UCSD-AML1 (cell line): ENCODE measurements at regions not wholly inside any gene's neighbourhood (a gene's known extent, or its start where the extent isn't known, plus 50 kb on each side); places are given as distances from the start of the nearest gene placed in this dataset.
"Not testable (repeated sequence)": the region's sequence is repeated elsewhere in the genome, so short reads cannot be mapped to it uniquely, and the experiment has no call there.

Experiments used
- DNase-seq: peaks from one replicate; lab custom pipeline; 2025; ENCODE audit not compliant: unreplicated experiment; lab: John Stamatoyannopoulos, UW

DNA sequence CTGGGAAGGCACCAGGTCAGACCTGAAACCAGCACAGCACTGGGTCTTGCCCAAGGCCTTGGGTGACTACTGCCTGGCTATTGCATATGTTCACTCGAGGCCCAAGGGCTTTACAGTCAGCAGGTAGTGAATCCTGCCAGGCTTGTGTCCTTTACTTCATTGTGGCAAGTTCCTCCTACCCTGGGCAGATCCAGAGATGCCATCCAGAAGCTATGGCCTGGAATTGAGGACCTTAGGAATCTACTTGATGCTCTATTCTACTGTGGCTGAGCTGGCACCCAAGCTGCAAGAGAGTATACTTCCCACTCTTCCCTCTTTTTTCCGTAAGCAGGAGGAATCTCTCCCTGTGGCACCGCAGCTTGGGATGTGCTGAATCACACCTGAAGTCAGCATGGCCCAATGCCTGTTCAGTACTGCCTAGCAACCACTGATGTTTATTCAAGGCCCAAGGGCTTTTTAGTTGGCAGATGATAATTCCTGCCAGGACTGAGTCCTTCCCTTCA is 246.7 kb upstream of the CTBP2 start:
- no peak for DNase-seq

DNA sequence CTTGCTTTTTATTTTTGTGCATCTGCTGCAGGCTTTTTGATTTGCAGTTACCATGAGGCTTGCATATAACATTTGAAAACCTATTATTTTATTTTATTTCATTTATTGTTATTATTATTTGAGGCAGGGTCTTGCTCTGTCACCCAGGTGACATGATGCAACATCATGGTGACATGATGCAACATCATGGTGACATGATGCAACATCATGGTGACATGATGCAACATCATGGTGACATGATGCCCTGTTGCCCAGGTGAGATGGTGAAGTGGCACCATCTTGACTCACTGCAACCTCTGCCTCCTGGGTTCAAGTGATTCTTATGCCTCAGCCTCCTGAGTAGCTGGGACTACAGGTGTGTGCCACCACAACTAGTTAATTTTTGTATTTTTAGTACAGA is 244.5 kb upstream of the CTBP2 start:
- not testable (repeated sequence) for DNase-seq

DNA sequence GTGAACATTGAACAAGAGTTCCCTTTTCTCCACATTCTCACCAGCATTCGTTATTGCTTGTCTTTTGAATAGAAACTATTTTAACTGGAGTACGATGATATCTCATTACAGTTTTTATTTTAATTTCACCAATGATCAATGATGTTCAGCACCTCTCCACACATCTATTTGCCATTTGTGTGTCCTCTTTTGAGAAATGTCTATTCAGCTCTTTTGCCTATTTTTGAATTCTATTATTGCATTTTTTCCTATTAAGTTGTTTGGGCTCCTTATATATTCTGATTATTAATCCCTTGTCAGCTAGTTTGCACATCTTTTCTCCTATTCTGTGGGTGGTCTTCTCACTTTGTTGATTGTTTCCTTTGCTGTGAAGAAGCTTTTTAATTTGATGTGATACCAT is 241.1 kb upstream of the CTBP2 start:
- no peak for DNase-seq

DNA sequence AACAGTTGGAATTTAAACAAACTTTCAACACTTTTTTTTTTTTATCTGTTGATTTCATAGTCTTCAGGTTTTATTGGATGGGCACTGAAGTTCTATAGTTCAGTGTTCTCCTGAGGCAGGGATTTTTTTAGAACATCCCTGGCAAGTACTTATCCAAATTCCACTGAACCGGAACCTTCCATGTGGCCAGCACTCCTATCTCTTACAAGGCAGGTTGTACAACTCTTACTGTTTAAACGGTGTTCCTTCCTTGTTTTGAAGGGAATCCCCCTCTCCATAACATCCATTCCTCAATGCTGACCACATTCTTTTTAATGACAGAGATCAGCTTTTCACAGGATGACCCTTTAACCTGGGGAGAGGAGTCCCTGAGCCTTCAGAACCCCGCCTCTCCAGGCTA is 238.9 kb upstream of the CTBP2 start:
- DNase-seq, result no peak

DNA sequence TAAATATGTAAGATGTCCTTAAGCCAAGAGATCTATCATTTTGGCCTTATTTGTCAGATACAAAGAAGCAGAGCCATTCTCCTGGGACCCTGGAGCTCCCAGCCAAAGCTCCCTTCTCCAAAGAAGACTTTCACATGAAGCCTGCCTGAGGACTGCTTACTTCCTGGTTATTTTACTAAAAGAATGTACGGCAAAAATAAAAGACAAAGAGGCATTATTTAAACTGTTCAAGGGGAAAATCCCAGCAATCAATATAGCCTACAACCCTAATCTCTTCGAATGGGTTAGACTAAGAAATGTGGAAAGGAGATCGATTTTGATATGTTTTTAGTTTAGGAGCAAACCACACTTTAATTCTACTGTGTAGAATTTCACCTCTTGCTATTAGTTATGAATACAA is 237.9 kb upstream of the CTBP2 start:
- DNase-seq, result no peak

DNA sequence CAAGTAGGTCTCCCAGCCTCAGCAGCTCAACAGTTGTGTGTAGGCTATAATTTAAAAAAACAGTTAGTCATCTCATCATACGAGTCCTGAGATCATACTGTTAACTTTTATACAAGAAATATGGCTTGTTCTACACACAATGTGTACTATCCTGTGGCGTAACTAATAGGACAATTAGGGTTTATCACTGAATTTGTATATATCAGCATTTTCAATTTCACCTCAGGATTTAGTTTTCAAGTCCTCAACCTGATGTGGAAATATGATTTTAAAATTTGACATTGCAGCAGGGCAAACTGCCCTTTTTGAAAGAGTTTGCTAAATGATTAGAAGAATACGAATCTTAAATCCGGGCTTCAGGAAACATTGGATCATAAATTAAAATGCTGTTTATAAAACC is 237.2 kb upstream of the CTBP2 start:
- DNase-seq, result no peak

DNA sequence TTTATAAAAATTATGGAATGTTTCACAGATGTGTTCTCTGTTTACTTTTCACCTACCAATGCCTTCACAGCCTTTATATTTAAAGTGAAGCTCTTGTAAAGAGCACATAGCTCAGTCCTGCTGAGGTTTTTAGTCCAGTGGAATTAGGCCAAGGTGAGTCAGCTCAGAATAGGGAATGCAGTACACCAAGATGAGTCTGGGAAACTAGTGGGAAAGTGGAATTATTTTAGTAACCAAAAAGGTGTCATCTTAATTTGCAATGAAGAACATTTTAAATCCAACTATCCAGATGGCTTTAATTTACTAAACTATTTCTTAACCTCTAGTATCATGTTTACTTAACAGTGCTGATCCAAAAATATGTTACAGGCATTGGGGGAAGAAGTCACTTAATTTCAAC is 236.3 kb upstream of the CTBP2 start:
- no peak for DNase-seq

DNA sequence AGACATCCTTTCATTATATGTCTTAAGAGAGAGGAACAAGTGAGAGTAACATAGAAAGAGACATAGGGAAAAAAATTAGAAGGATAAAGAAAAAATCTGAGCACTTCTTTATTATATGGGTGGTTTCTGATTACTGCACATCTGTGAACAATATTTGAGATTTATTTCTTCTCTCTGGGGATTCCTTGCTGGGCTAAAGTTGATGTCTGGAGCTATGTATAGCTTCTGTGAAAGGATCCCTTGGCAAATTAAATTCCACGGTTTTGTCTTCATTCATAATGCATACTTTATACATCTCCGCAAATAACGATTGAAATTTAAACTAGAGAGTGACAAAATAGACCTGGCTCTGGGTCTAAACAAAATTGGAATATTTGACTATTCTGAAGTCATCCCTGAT is 232.2 kb upstream of the CTBP2 start:
- no peak for DNase-seq

DNA sequence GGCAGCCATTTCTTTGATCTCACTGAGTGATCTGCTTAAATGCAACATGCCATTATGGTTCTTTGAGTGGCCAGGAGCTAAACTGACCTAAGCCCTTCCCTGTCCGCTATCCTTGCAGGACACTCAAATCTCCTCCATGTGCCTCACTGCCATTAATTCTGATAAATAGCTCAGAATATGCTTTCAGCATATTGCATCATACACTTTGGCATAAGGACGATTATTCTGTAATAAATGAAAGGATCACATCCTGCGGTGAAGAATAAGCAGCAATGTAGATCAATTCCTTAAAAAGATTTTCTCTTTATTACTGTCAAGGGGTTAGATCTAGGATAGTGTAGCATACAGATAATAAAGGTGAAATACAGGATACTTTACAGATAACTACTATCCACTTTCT is 231.8 kb upstream of the CTBP2 start:
- DNase-seq, result no peak

DNA sequence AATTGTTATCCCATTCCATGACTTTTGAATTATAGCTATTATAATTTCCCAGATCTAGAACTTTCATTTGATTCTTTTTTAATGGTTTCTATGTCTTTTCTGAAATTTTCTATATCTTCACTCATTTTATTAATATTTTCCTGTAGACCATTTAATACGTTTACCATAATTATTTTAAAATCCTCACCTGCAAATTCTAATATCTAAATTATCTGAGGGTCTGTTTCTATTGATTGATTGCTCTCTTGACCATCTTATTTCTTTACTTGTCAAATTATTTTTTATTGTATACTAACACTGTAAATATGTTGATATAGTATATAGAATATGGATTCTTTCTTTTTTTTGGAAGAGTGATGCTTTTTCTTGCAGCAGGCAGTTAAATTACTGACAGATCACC is 229.3 kb upstream of the CTBP2 start:
- no peak for DNase-seq

DNA sequence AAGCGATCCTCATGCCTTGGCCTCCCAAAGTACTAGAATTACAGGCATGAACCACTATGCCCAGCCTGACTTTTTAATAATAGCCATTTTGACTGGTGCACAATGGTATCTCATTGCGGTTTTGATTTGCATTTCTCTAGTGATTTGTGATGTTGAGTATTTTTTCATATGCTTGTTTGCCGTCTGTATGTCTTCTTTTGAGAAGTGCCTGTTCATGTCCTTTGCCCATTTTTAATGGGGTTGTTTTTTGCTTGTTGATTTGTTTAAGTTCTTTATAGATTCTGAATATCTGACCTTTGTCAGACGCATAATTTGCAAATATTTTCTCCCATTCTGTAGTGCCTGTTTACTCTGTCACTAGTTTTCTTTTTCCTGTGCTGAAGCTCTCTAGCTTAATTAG is 219.2 kb upstream of the CTBP2 start:
- no peak for DNase-seq

DNA sequence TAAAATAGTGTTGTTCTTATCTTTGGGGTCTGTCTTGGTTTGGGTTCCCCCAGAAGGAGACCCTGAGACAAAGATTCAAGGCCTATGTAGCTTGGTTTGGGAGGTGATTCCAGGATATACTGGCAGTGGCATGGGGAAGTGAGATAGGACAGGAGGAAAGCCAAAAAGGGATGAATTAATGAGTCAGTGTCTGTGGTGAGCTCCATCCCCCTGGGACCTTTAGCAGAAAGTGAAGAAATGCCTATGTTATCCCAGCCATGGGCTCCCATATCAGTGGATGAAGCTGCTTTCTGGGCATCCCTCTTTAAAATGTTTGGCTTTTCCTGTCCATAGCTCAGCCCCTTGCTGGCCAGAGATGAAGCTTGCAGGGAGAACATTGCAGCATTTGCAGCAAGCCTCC is 217.0 kb upstream of the CTBP2 start:
- DNase-seq, result no peak

DNA sequence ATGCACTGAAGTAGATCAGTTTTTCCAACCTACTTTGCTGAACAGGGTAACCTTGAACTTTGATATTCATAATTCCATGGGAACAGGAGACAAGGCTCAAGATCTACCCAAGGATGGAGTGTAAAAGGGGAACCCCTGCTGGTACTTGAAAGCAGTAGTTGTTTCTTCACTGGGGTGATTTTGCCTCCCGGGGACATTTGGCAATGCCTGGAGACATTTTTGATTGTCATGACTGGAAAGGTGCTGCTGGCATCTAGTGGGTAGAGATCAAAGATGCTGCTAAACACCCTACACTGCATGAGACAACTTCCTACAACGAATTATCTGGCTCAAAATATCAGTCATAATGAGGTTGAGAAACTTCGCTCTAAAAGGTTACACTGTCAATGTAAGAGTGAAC is 214.8 kb upstream of the CTBP2 start:
- DNase-seq, result no peak

DNA sequence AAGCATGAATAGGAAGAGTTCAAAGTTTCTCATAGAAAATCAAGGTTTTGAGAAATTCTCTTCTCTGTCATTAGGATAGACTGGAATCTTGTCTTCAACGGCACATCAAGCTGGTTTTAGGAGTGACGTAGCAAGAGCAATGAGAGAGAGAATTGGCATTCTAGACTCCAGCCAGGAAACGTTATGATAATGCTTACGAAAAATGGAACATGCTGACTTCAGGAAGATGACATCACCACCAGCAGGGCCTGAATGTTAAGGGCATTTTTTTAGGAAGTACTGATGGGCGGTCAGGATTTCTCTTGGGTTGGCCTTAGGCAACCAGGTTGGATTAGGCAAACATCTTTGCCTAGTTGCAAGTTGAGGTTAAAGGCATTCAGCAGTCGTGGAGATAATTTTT is 213.2 kb upstream of the CTBP2 start:
- no peak for DNase-seq

DNA sequence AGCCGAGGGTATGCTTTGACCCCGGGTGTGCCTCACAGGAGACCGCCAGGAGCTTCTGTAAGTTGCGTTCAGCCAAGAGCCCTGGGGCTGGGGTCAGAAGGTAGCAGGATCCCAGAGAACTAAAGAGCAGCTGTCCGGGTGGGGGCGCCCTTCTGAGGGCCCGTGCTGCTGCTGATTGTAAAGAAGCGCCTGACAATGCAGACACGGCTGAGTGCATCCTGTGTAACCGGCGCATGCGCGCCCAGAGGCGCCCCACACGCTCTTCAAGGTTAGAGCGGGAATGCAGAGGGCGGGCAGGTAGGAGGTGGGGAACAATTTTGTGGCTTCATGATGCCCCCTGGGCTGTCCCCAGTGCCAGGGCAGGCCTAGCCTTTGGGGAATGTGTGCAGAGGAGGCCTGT is 210.2 kb upstream of the CTBP2 start:
- DNase-seq, result no peak

DNA sequence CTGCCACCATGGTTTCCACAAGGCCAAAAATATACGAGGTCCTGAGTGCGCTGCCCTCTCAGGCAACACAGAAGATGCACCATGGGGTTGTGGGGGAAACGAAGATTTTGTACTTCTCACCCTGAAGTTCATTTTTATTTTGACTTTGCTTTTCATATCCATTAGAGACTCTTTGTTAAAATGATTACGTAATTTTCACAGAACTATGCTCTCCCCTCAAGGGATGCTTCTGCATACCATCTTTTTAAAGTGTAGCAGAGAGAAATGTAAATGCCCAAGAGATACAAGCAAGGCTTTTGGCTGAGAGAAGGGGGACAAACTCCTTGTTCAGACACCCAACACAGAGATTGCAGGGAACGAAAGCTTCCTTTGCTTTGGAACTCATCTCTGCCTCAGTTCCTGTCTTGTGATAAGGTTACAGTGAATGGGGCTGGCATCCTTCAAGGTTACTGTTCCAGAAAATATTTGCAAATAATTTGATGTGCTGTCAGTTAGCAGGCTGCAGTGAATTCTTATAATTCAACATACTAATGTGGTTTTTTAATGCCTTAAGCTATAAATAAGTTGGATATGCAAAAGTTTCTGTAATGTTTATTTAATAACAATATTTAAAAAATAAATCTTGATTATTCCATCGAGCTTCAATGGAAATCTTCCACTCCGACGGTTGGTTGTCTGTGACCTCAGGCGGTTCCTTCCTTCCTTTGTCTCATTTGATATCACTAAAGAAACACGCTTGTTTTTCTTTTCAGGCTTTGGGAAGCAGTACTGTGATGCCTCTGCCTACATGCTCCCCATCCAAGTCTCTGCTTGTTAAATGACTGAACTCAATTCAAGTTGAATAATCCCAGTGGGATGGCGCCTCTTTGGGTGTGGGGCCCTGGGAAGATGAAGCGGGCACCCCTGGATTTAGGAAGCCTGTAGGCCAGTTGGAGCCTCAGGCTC is 209.3 kb upstream of the CTBP2 start:
- DNase-seq, result no peak

DNA sequence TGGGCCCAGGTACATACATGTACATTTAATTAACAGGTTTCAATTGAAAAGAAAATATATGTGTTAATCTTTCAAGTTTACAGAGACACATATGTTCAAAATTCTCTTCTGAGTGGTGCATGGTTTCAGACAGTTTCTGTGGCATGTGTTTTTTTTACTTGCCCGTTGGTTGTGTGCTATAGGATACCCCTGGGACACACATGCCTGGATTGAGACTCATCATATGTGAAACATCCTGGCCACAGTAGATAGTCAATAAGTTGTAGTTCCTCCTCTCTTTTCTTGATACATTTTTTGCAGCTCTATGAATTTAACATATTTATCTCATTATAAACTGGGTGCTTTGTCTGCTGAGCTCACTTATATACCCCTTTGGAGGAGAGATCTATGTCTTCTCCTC is 207.8 kb upstream of the CTBP2 start:
- no peak for DNase-seq

DNA sequence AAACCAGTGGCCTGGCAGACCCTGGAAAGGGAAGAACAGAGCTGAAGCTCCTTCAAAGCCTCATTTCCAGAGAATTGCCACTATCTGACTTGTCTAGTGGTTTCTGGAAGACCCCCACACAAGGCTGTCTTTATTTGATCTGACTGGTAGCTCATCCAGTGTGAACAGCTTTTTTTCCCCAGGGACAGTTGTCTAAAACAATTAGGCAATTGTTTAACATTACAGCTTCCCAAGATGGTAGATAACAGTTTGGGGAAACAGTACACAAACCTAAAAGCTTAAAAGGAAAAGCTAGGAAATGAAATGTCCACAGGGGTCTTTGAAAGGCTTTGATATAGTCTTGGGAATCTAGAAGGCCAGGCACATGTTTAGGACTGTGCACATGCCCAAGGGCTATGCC is 203.4 kb upstream of the CTBP2 start:
- no peak for DNase-seq

DNA sequence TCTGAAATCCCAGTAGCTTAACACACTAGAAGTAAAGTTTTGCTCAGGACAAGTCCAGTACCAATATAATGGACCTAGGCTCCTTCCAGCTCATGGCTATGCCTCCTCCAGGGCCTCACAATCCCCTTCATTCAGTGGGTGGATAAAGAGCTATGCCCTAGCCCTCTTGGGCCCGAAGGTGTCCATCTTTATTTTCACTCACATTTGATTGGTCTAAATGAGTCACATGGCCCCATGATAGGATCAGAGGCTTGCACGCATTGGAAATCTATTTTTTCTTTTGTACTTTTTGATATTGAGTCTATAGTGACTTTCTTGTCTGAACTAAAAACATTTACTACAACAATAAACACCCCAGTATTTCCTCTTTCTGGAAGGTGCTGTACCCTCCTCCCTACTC is 202.6 kb upstream of the CTBP2 start:
- DNase-seq, result no peak

DNA sequence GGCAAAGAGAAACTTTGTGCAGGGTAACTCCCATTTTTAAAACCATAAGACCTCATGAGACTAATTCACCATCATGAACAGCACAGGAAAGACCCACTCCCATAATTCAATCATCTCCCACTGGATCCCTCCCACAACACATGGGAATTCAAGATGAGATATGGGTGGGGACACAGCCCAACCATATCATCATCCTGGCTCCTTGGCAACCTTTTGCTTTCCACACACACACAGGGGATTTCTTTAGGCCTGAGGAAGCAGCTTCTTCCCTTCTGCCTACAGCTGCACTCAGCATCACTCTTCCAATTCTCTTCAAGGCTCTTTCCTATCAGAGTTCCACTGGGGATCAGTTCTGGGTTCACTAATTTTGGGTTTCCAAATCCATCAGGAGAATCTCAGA is 199.0 kb upstream of the CTBP2 start:
- DNase-seq, result no peak

DNA sequence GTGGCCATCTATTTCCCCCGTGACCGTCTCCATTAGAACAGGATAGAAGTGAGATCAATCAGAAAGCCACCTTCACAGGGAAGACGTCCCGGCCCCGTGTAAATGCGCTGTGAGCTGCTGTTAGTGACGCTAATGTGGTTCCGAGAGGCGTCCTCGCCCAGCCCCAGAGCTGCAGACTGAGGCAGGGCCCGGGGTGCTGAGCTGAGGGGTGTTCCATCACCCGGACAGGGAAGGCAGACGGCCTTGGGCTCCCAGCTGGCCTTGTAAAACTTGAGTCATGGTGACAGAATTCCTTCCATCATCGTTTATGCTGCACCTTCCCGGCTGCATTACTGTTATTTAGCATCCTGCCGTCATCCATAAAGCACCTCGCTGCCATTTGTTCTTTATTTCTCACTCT is 195.3 kb upstream of the CTBP2 start:
- no peak for DNase-seq

DNA sequence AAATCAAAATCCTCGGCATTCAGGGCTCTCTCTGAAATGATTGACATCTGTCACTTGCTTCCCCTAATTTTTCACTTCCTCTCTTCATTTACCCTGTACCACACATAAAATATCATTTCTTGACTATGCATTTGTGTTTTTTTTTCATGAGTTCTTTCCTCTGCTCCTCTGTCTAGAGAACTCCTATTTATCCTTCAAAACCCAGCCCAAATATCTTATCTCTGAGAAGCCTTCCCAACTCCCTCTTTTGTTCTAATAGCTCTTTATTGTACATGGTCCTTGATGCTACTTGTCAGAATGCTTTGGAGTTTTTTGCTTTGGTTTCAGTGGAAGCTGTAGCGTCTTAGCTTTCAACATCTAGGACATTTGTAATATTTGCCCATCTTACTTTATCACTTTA is 190.2 kb upstream of the CTBP2 start:
- DNase-seq, result no peak

DNA sequence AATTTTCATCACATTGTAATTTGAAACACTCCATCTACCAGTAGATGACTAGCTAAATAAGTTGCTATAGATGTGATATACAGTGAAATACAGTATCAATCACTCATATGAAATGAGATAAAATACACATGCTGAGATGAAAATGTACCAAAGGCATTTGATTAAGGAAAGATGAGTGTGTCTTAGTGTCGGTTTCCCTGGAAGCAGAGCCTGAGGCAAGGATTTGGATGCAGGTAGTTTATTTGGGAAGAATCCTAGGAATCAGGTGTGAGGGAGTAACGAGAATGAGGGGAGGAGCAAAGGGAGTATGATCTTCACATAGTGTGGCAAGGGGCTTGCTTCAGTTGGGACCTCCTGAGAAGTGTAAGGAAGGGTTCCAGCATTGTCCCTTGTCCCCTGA is 188.2 kb upstream of the CTBP2 start:
- no peak for DNase-seq
